GM18868 (cell line): ENCODE measurements at regions not wholly inside any gene's neighbourhood (a gene's known extent, or its start where the extent isn't known, plus 50 kb on each side); places are given as distances from the start of the nearest gene placed in this dataset.

Experiments
- ATAC-seq: cut with Tn5 transposase; IDR thresholded peaks from one replicate; pipeline ENCODE4 v1.9.1; 2021; ENCODE audit warnings: mild to moderate bottlenecking, moderate library complexity; ENCODE audit not compliant: unreplicated experiment

GRCh38 chr16:65666132-65666941, 544.5 kb upstream of the CDH11 start:
- no peak for ATAC-seq

DNA sequence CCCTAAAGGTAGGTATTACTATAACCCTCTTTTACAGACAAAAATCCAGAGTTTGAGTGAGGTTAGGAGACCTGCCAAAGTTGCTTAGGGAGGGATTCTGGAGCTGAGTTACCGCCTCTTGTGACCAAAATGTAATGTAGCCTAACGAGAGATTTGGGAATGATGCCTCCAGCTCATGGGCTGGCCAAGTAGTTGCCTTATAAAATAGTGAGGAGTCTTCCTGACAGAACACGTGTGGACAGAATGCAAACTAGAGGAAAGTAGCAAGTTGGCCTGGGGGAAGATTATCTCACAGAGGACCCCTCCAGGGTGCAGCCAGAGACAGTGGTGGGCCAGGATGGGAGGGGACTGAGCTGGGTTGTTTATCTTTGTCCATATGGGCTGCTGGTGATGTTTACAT, 543.7 kb upstream of the CDH11 start:
- ATAC-seq = no peak

DNA sequence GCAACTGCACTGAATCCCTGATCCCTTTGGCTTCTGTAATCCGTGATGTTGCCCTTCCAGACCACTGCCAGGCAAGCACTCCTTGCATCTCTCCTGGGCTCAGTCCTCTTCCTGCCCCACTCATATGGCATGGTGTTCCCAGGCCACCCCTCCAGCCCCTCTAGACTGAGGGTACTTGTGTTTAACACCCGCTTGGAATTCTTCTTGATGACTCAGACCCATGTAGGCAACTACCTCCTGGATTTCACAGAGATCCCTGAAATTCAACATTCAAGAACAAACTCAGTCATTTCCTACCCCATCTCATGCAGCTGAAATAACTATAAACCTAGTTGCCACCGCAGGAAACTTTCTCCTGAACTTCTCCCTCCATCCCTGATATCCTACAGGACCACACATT, 541.9 kb upstream of the CDH11 start:
- ATAC-seq = no peak

GRCh38 chr16:65662256-65662655, 540.4 kb upstream of the CDH11 start:
- ATAC-seq = no peak

GRCh38 chr16:65661558-65661957, 539.7 kb upstream of the CDH11 start:
- ATAC-seq = no peak

DNA sequence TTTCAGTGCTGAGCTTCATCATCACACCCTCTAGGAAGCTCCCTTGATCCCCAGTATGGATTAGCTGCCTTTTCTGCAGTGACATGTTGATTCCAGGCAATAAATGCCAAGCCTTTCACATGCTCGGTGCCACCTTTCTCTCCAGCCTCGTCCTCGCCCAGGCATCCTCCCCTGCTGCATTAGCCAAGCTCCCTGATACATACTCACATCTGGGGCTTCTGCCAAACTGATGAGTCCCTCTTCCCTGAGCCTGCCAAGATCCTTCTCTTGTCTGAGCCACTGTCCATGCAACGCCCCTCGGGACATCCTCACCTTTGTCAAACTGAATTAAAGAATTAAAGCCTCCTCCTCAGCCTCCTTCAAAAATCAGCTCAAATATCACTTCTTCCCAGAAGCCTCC, 538.5 kb upstream of the CDH11 start:
- no peak for ATAC-seq

- no peak for ATAC-seq
Observed at GRCh38 chr16:65659758-65660157, 537.9 kb upstream of the CDH11 start.

- ATAC-seq = no peak
Observed at GRCh38 chr16:65658787-65659220, 536.9 kb upstream of the CDH11 start.

DNA sequence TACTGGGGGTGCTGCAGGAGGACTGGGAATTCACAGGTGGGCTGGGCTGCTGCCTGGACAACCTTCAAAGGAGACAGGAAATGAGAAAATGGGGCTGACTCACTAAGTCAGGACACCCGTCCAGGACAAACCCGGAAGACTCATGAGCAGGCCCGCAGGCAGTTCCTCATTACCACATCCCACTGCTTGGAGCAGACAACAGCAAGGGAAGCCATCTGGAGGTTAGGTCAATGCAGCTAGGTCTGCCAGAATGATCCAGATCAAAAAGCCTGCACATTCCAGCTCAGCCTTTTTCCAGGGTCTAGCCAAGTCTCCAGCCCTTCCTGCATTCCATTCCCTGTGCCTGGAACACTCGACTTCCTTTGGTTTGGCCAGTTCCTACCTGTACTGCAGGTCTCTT, 536.5 kb upstream of the CDH11 start:
- ATAC-seq = no peak

GRCh38 chr16:65657556-65657955, 535.7 kb upstream of the CDH11 start:
- ATAC-seq = no peak

GRCh38 chr16:65657071-65657494, 535.2 kb upstream of the CDH11 start:
- ATAC-seq = no peak

- ATAC-seq = no peak
Observed at GRCh38 chr16:65655802-65656201, 533.9 kb upstream of the CDH11 start.

- ATAC-seq = no peak
Observed at GRCh38 chr16:65648101-65648500, 526.2 kb upstream of the CDH11 start.

GRCh38 chr16:65644821-65645220, 523.0 kb upstream of the CDH11 start:
- ATAC-seq = no peak

GRCh38 chr16:65641762-65642289, 520.0 kb upstream of the CDH11 start:
- no peak for ATAC-seq

GRCh38 chr16:65641049-65641761, 519.3 kb upstream of the CDH11 start:
- ATAC-seq = no peak

- ATAC-seq = no peak
Observed at GRCh38 chr16:65634833-65635232, 513.0 kb upstream of the CDH11 start.

GRCh38 chr16:65634291-65634690, 512.4 kb upstream of the CDH11 start:
- ATAC-seq = no peak

- no peak for ATAC-seq
Observed at GRCh38 chr16:65624666-65625065, 502.8 kb upstream of the CDH11 start.

- ATAC-seq = no peak
Observed at GRCh38 chr16:65624229-65624628, 502.4 kb upstream of the CDH11 start.

DNA sequence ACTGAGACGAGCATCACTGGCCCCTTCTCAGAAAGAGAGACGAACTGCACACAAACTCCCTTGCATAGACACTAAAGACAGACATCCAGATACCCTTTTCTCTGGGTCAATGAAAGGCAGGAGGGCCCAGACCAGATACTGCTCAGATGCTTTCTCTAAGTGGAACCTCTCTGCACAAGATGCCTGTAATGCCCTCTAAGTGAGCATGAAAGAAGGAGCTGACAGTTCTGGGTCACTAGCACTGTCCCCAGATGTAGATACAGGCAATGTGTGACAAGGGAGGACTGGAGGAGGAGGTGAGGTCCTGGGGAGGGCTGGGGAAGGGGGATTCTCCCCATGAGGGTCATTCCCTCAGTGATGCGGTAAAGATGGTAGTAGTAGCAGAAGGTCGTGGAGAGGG, 501.0 kb upstream of the CDH11 start:
- ATAC-seq = no peak

GRCh38 chr16:65622151-65622550, 500.3 kb upstream of the CDH11 start:
- no peak for ATAC-seq
